Body of pancreas (tissue), 4 donors: ENCODE measurements at regions not wholly inside any gene's neighbourhood (a gene's known extent, or its start where the extent isn't known, plus 50 kb on each side); places are given as distances from the start of the nearest gene placed in this dataset.

ENCODE experiments used
- CTCF ChIP-seq, 7 experiments: fragments of 450-650 bp in 4 of 7; fragments of 200-600 bp in 3 of 7; sonication (generic) in 3 of 7; IDR thresholded peaks; one replicate each; pipeline ENCODE4 v1.5.1; 2016 to 2019; ENCODE audit warnings: antibody characterized with exemption in 7 of 7
- POLR2A ChIP-seq, 3 donors: fragments of 450-650 bp; IDR thresholded peaks; one replicate each; pipeline ENCODE4 v1.6.1; 2016; ENCODE audit warnings: antibody characterized with exemption in 3 of 3, mild to moderate bottlenecking in 2 of 3

- TF ChIP-seq CTCF (IDR thresholded peaks at IDR 0.05) = no peak
- no peak for TF ChIP-seq POLR2A (IDR thresholded peaks at IDR 0.05)
These were observed 365.9 kb upstream of the CHD6 start for GRCh38 chr20:41984031-41984430.
